ENCODE measurements at regions not wholly inside any gene's neighbourhood (a gene's known extent, or its start where the extent isn't known, plus 50 kb on each side); places are given as distances from the start of the nearest gene placed in this dataset.
"Not testable (repeated sequence)": the region's sequence is repeated elsewhere in the genome, so short reads cannot be mapped to it uniquely, and the experiment has no call there.

GRCh38 chr7:110548372-110548771, 542.6 kb upstream of the LRRN3 start:
- no peak for TF ChIP-seq CTCF (conservative IDR thresholded peaks at IDR 0.05 in 1 of 2, IDR thresholded peaks at IDR 0.05 in 1 of 2; ENCODE audit: low read depth in 1 of 2, low read length in 2 of 2)
- no peak for TF ChIP-seq EZH2 (IDR thresholded peaks at IDR 0.05; ENCODE audit: low read length, missing control alignments)
- no peak overlapping the region for H3K27ac ChIP-seq (ENCODE audit: insufficient read depth, low read length)
- DNase-seq (ENCODE audit: low read depth in 2 of 2) = no peak
- H3K9me3 ChIP-seq (ENCODE audit: control insufficient read depth, insufficient read depth, low read depth, low read length) = no peaks in the 10 kb centered on the region
- H3K36me3 ChIP-seq (ENCODE audit: control insufficient read depth, insufficient read depth, low read length) = no peaks in the 10 kb centered on the region
- no peaks in the 10 kb centered on the region for H3K79me2 ChIP-seq (ENCODE audit: control insufficient read depth, insufficient read depth, low read length)
- no peaks in the 10 kb centered on the region for H3K27me3 ChIP-seq (ENCODE audit: control insufficient read depth, insufficient read depth, low read length)
- no peak overlapping the region for H3K4me2 ChIP-seq (ENCODE audit: extremely low read depth, insufficient read depth, low read length)
- no peaks in the 10 kb centered on the region for H3K4me1 ChIP-seq (ENCODE audit: control insufficient read depth, extremely low read depth, insufficient read depth, low read length)
- no peak overlapping the region for H2AFZ ChIP-seq (ENCODE audit: low read length)
- H3K9ac ChIP-seq (ENCODE audit: insufficient read depth, low read length) = no peak overlapping the region
- H3K4me3 ChIP-seq (replicated peaks in 1 of 4; ENCODE audit: control extremely low read depth in 1 of 4, insufficient read depth in 1 of 4, low read depth in 3 of 4, low read length in 4 of 4) = no peak overlapping the region
- no peaks in the 10 kb centered on the region for H4K20me1 ChIP-seq (ENCODE audit: control insufficient read depth, extremely low read depth, insufficient read depth, low read length)

DNA sequence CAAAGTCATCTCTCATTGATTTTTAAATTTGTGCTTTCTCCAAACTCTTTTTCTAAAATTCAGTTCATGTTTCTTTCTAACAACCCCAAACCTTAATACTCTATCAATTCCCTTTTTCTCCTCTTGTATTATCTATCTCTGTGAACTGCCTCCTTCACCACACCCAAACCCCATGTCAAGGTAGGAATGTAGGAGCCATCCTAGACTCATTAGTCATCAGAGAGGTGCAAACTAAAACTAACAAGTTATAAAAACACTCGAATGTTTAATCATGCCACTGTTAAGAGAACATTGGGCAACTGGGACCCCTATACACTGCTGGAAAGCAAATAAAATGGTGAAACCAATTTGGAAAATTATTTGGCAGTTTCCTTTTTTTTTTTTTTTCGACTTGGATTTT, 533.8 kb upstream of the LRRN3 start:
- no peaks in the 10 kb centered on the region for H4K20me1 ChIP-seq (ENCODE audit: control insufficient read depth, extremely low read depth, insufficient read depth, low read length)
- no peak for TF ChIP-seq EZH2 (IDR thresholded peaks at IDR 0.05; ENCODE audit: low read length, missing control alignments)
- no peak for TF ChIP-seq CTCF (conservative IDR thresholded peaks at IDR 0.05 in 1 of 2, IDR thresholded peaks at IDR 0.05 in 1 of 2; ENCODE audit: low read depth in 1 of 2, low read length in 2 of 2)
- no peaks in the 10 kb centered on the region for H3K36me3 ChIP-seq (ENCODE audit: control insufficient read depth, insufficient read depth, low read length)
- no peaks in the 10 kb centered on the region for H3K79me2 ChIP-seq (ENCODE audit: control insufficient read depth, insufficient read depth, low read length)
- no peak overlapping the region for H3K27ac ChIP-seq (ENCODE audit: insufficient read depth, low read length)
- H3K9me3 ChIP-seq (ENCODE audit: control insufficient read depth, insufficient read depth, low read depth, low read length) = no peaks in the 10 kb centered on the region
- no peak for DNase-seq (ENCODE audit: low read depth in 2 of 2)
- H3K4me3 ChIP-seq (replicated peaks in 1 of 4; ENCODE audit: control extremely low read depth in 1 of 4, insufficient read depth in 1 of 4, low read depth in 3 of 4, low read length in 4 of 4) = no peak overlapping the region
- H3K4me1 ChIP-seq (ENCODE audit: control insufficient read depth, extremely low read depth, insufficient read depth, low read length) = no peaks in the 10 kb centered on the region
- H2AFZ ChIP-seq (ENCODE audit: low read length) = no peak overlapping the region
- no peak overlapping the region for H3K9ac ChIP-seq (ENCODE audit: insufficient read depth, low read length)
- no peak overlapping the region for H3K4me2 ChIP-seq (ENCODE audit: extremely low read depth, insufficient read depth, low read length)
- no peaks in the 10 kb centered on the region for H3K27me3 ChIP-seq (ENCODE audit: control insufficient read depth, insufficient read depth, low read length)

- H3K27me3 ChIP-seq (ENCODE audit: control insufficient read depth, insufficient read depth, low read length); H3K79me2 ChIP-seq (ENCODE audit: control insufficient read depth, insufficient read depth, low read length); H3K36me3 ChIP-seq (ENCODE audit: control insufficient read depth, insufficient read depth, low read length); DNase-seq (ENCODE audit: low read depth in 2 of 2); H3K4me2 ChIP-seq (ENCODE audit: extremely low read depth, insufficient read depth, low read length); H3K9ac ChIP-seq (ENCODE audit: insufficient read depth, low read length); H4K20me1 ChIP-seq (ENCODE audit: control insufficient read depth, extremely low read depth, insufficient read depth, low read length); H3K27ac ChIP-seq (ENCODE audit: insufficient read depth, low read length); H3K4me1 ChIP-seq (ENCODE audit: control insufficient read depth, extremely low read depth, insufficient read depth, low read length); H2AFZ ChIP-seq (ENCODE audit: low read length); H3K9me3 ChIP-seq (ENCODE audit: control insufficient read depth, insufficient read depth, low read depth, low read length); H3K4me3 ChIP-seq (replicated peaks in 1 of 4; ENCODE audit: control extremely low read depth in 1 of 4, insufficient read depth in 1 of 4, low read depth in 3 of 4, low read length in 4 of 4): not testable (repeated sequence)
Measured at GRCh38 chr7:110563286-110563685, 527.6 kb upstream of the LRRN3 start.

DNA sequence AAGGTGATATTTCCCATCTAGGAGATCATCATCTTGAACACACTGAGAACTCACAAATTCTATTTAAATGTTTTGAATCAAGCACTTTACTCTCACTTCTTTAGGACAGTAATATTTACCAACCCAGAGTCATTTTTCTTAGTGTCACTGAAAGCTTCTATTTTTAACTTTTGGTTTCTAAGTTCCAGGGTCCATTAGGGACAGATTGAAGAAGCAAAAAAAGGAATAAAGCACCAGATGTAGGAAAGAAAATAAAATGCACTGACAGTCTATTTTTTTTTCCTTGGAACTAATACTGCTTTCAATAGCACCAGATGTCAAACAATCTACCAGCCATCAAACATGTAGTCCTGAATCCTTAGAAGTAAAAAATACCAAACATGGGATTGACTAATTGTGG, 526.7 kb upstream of the LRRN3 start:
- Histone ChIP-seq H3K79me2 (ENCODE audit: control insufficient read depth, insufficient read depth, low read length) (no peaks in the 10 kb centered on the region), H3K4me1 (ENCODE audit: control insufficient read depth, extremely low read depth, insufficient read depth, low read length) (no peaks in the 10 kb centered on the region), H3K27me3 (ENCODE audit: control insufficient read depth, insufficient read depth, low read length) (no peaks in the 10 kb centered on the region), H2AFZ (ENCODE audit: low read length) (no peak overlapping the region), H3K36me3 (ENCODE audit: control insufficient read depth, insufficient read depth, low read length) (no peaks in the 10 kb centered on the region), H3K9ac (ENCODE audit: insufficient read depth, low read length) (no peak overlapping the region), H3K4me3 (replicated peaks in 1 of 4; ENCODE audit: control extremely low read depth in 1 of 4, insufficient read depth in 1 of 4, low read depth in 3 of 4, low read length in 4 of 4) (no peak overlapping the region), H3K4me2 (ENCODE audit: extremely low read depth, insufficient read depth, low read length) (no peak overlapping the region), H3K9me3 (ENCODE audit: control insufficient read depth, insufficient read depth, low read depth, low read length) (no peaks in the 10 kb centered on the region), H4K20me1 (ENCODE audit: control insufficient read depth, extremely low read depth, insufficient read depth, low read length) (no peaks in the 10 kb centered on the region), H3K27ac (ENCODE audit: insufficient read depth, low read length) (no peak overlapping the region)
- TF ChIP-seq CTCF (conservative IDR thresholded peaks at IDR 0.05 in 1 of 2, IDR thresholded peaks at IDR 0.05 in 1 of 2; ENCODE audit: low read depth in 1 of 2, low read length in 2 of 2) (no peak), EZH2 (IDR thresholded peaks at IDR 0.05; ENCODE audit: low read length, missing control alignments) (no peak)
- DNase-seq (ENCODE audit: low read depth in 2 of 2) = no peak

Measured in fibroblast of lung (primary cell).